Spinal cord (tissue), 9 donors: ENCODE measurements at regions not wholly inside any gene's neighbourhood (a gene's known extent, or its start where the extent isn't known, plus 50 kb on each side); places are given as distances from the start of the nearest gene placed in this dataset.
A peak's percentile ranks its signal among the peaks of the same experiment; 100 is the strongest.

ENCODE experiments used
- DNase-seq, 6 donors: peaks; one replicate each; pipeline versions ENCODE4 v3.0.0 to v3.0.0-alpha.2; 2013 to 2015; ENCODE audit warnings: low spot score in 6 of 6, low read depth in 4 of 6
- H3K27ac ChIP-seq: one replicate; pipeline ENCODE4 v1.5.1; 2013; ENCODE audit warnings: low read depth, low read length, control low read depth
- H3K27me3 ChIP-seq: one replicate; pipeline ENCODE4 v1.6.1; 2013; ENCODE audit warnings: low read length; ENCODE audit not compliant: control insufficient read depth, insufficient read depth
- H3K36me3 ChIP-seq: one replicate; pipeline ENCODE4 v1.6.1; 2013; ENCODE audit warnings: low read length; ENCODE audit not compliant: control insufficient read depth, insufficient read depth
- H3K4me1 ChIP-seq: one replicate; pipeline ENCODE4 v1.6.1; 2013; ENCODE audit warnings: low read length; ENCODE audit not compliant: control insufficient read depth, insufficient read depth
- H3K4me3 ChIP-seq: one replicate; pipeline ENCODE4 v1.5.1; 2013; ENCODE audit warnings: low read depth, low read length, control low read depth
- H3K9me3 ChIP-seq: one replicate; pipeline ENCODE4 v1.6.1; 2013; ENCODE audit warnings: low read length; ENCODE audit not compliant: control insufficient read depth, insufficient read depth
- WGBS: methylation state at CpG from one replicate; pipeline ENCODE4 v1.1.5; 2013; ENCODE audit warnings: missing lambda C conversion rate; ENCODE audit not compliant: insufficient coverage; 5-methylcytosine and 5-hydroxymethylcytosine counted together
- donor health status: healthy.

DNA sequence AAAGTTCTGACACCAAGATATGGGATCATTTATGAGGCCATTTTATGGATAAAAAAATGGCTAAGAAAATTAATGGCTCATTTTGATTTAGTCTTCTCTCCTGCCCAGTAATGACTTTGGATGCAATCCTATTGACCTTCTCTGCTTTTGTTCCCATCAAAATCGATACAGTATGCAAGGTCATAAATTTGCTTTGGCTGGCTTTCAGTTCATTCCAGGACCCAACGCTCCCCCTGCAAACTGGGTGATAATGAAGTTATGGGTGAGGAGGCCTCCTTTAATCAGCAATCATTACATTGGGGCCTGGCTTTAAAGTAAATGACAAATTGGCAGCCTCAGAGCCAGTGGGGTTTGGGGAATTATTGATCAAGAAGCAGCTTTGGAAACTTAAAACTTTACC lies 351.8 kb upstream of the GYPC start:
- Histone ChIP-seq H3K4me1 (no peaks in the 10 kb centered on the region), H3K27ac (no peak overlapping the region), H3K9me3 (no peaks in the 10 kb centered on the region), H3K36me3 (no peaks in the 10 kb centered on the region), H3K27me3 (no peaks in the 10 kb centered on the region), H3K4me3 (no peak overlapping the region)
- DNase-seq, result peak in 1 of 6 donors; percentile 28
- 60% methylated on average over 1 of the region's 2 CpGs for WGBS

DNA sequence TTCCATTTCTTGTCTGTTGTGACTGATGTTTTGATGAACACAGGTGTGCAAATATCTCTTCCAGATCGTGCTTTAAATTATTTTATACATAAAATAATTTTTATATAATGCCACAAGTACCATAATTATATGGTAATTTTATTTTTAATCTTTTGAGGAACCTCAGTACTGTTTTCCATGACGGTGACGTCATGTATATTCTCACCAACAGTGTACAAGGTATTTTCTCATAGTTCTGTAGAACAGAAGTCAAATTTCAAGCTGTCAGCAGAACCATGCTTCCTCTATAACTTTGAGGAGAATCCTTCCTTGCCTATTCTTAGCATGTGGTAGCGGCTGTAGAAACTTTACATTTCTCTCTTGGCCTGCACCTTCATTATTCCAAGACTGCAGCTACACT lies 349.4 kb upstream of the GYPC start:
- no peak overlapping the region for H3K27ac ChIP-seq
- DNase-seq, result no peak
- H3K4me1 ChIP-seq, result no peaks in the 10 kb centered on the region
- WGBS, result 100% methylated on average over 1 of the region's 4 CpGs
- H3K27me3 ChIP-seq, result no peaks in the 10 kb centered on the region
- H3K9me3 ChIP-seq, result no peaks in the 10 kb centered on the region
- no peaks in the 10 kb centered on the region for H3K36me3 ChIP-seq
- H3K4me3 ChIP-seq, result no peak overlapping the region

DNA sequence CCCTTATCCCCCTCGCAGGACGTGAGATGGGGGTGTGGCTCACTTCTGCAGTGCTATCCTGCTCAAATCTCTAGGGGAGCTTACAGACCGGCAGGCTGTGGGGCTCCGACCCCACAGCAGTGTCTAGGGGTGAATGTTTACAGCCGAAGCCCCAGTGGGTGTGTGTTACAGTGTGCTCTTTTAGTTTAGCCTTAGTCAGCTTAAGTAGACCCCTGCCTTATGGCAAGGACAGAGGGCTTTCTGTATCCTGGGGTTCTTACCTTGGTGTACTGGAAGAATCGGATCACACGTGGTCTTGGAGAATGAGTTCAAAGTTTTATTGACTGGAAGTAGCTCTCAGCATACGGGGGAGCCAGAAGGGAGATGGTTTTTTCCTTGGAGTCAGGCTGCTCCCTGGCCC lies 348.2 kb upstream of the GYPC start:
- Histone ChIP-seq H3K27ac (no peak overlapping the region), H3K9me3 (no peaks in the 10 kb centered on the region), H3K4me3 (no peak overlapping the region), H3K4me1 (no peaks in the 10 kb centered on the region), H3K36me3 (no peaks in the 10 kb centered on the region), H3K27me3 (no peaks in the 10 kb centered on the region)
- no peak for DNase-seq
- whole genome bisulfite sequencing, result 86% methylated on average over 8 of the region's 8 CpGs

- H3K36me3 ChIP-seq, result no peaks in the 10 kb centered on the region
- no peak overlapping the region for H3K4me3 ChIP-seq
- H3K27me3 ChIP-seq, result no peaks in the 10 kb centered on the region
- H3K9me3 ChIP-seq, result no peaks in the 10 kb centered on the region
- WGBS, result no CpG with 5 or more reads among the region's 2 CpGs
- no peaks in the 10 kb centered on the region for H3K4me1 ChIP-seq
- no peak overlapping the region for H3K27ac ChIP-seq
- no peak for DNase-seq
These were observed 346.8 kb upstream of the GYPC start for GRCh38 chr2:126309185-126309584.

GRCh38 chr2:126312579-126312978 lies 343.4 kb upstream of the GYPC start:
- Histone ChIP-seq H3K27ac (no peak overlapping the region), H3K36me3 (no peaks in the 10 kb centered on the region), H3K27me3 (no peaks in the 10 kb centered on the region), H3K4me3 (no peak overlapping the region), H3K4me1 (no peaks in the 10 kb centered on the region), H3K9me3 (no peaks in the 10 kb centered on the region)
- 65% methylated on average over 4 of the region's 5 CpGs for WGBS
- no peak for DNase-seq

GRCh38 chr2:126315828-126316227 lies 340.1 kb upstream of the GYPC start:
- Histone ChIP-seq H3K9me3 (no peaks in the 10 kb centered on the region), H3K36me3 (no peaks in the 10 kb centered on the region), H3K27ac (no peak overlapping the region), H3K4me3 (no peak overlapping the region), H3K27me3 (no peaks in the 10 kb centered on the region), H3K4me1 (no peaks in the 10 kb centered on the region)
- peak in 1 of 6 donors; percentile 28 for DNase-seq
- no CpG with 5 or more reads among the region's 1 CpG for WGBS

DNA sequence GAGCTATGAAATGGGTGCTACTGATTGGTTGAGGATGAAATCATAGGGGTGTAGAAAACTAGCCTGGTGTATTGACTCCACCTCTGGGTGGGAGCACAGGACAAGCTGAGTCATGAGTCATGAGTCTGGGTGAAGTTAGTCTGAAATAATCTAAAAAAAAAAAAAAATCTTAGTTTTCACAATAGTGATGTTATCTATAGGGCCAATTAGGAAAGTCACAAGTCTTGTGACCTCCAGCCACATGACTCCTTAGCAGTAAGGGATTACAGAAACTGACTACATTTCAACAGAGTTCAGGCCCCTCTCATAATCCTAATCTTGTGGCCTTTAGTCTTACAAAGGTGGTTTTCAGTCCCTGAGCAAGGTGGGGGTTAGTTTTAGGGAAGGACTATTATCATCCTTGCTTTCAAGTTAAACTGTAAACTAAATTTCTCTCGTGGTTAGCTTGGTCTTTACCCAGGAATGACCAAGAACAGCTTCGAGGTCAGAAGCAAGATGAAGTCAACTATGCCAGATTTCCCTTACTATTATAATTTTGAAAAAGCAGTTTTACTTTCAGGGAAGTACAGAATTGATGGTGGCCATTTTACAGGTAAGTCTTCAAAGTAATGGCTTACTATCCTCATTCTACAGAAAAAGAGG lies 338.0 kb upstream of the GYPC start:
- DNase-seq, result no peak
- H3K36me3 ChIP-seq, result no peaks in the 10 kb centered on the region
- H3K27me3 ChIP-seq, result no peaks in the 10 kb centered on the region
- no CpG with 5 or more reads among the region's 2 CpGs for WGBS
- no peaks in the 10 kb centered on the region for H3K9me3 ChIP-seq
- H3K4me3 ChIP-seq, result no peak overlapping the region
- no peak overlapping the region for H3K27ac ChIP-seq
- no peaks in the 10 kb centered on the region for H3K4me1 ChIP-seq

DNA sequence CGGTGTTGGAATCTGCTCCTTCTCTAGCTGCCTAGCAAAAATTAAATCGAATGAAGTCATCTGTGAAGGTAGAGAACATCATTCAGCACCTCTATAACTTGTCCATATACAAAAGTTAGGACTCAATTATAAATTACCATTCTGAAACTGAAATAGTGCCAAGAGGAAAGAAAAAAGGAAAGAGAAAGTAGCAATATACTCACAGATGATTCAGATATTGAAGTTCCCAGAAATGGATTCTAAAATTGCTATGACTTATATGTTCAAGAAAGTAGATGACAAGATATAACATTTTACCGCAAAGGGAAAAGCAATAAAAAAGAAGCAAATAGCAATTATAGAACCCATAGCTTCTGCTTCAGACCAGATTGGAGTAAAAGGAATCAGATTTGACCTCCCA lies 333.6 kb upstream of the GYPC start:
- Histone ChIP-seq H3K4me1 (no peaks in the 10 kb centered on the region), H3K4me3 (no peak overlapping the region), H3K27me3 (no peaks in the 10 kb centered on the region), H3K36me3 (no peaks in the 10 kb centered on the region), H3K9me3 (no peaks in the 10 kb centered on the region), H3K27ac (no peak overlapping the region)
- no peak for DNase-seq
- no CpG with 5 or more reads among the region's 3 CpGs for WGBS

GRCh38 chr2:126325202-126325601 lies 330.8 kb upstream of the GYPC start:
- DNase-seq, result peak in 1 of 6 donors; percentile 19
- Histone ChIP-seq H3K27me3 (no peaks in the 10 kb centered on the region), H3K4me1 (no peaks in the 10 kb centered on the region), H3K4me3 (no peak overlapping the region), H3K9me3 (no peaks in the 10 kb centered on the region), H3K36me3 (no peaks in the 10 kb centered on the region), H3K27ac (no peak overlapping the region)
- WGBS, result 96% methylated on average over 3 of the region's 5 CpGs

DNA sequence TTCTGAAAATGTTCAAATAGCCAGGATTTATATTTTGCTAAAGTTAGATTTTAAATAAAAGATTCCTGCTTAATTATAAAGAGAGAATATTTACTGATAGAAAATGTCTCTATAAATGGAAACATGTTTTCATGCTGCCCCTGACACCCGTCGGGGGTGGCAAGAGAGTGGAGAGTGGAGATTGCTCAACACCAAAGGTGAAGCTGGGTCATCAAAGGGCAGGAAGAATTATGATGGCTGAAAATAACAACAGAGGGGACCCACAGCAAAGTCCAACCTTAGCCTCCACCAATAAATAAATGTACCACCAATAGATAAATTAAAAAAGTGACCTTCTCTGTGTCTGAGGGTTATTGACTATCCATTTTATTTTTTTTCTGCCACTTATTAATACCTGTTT lies 326.8 kb upstream of the GYPC start:
- H3K4me3 ChIP-seq, result no peak overlapping the region
- no peaks in the 10 kb centered on the region for H3K27me3 ChIP-seq
- DNase-seq, result no peak
- H3K4me1 ChIP-seq, result no peaks in the 10 kb centered on the region
- no peak overlapping the region for H3K27ac ChIP-seq
- no peaks in the 10 kb centered on the region for H3K36me3 ChIP-seq
- WGBS, result no CpG with 5 or more reads among the region's 2 CpGs
- H3K9me3 ChIP-seq, result no peaks in the 10 kb centered on the region
